Memory B cell (primary cell): ENCODE measurements at regions not wholly inside any gene's neighbourhood (a gene's known extent, or its start where the extent isn't known, plus 50 kb on each side); places are given as distances from the start of the nearest gene placed in this dataset.

ENCODE experiments used
- ATAC-seq: fragments of 150-1000 bp; cut with Tn5 transposase; 2 replicates; pipeline ENCODE4 v1.10.0; 2021; ENCODE audit warnings: low read depth, mild to moderate bottlenecking, moderate library complexity
- DNase-seq, 2 donors: peaks; one replicate each; pipeline ENCODE4 v3.0.0; 2022; ENCODE audit warnings: low spot score in 2 of 2
- H3K27ac Mint-ChIP-seq: one replicate; pipeline ENCODE4 v1.8.0; 2022; ENCODE audit warnings: mild to moderate bottlenecking, moderate library complexity, mixed read lengths
- H3K27me3 Mint-ChIP-seq: one replicate; pipeline ENCODE4 v1.8.0; 2022; ENCODE audit warnings: mixed read lengths
- H3K36me3 Mint-ChIP-seq: one replicate; pipeline ENCODE4 v1.8.0; 2022; ENCODE audit warnings: mild to moderate bottlenecking, mixed read lengths
- H3K4me1 Mint-ChIP-seq: one replicate; pipeline ENCODE4 v1.8.0; 2022; ENCODE audit warnings: mixed read lengths
- H3K4me3 Mint-ChIP-seq: one replicate; pipeline ENCODE4 v1.8.0; 2022; ENCODE audit warnings: mild to moderate bottlenecking, moderate library complexity, mixed read lengths
- H3K9me3 Mint-ChIP-seq: one replicate; pipeline ENCODE4 v1.8.0; 2022; ENCODE audit warnings: mixed read lengths

GRCh38 chr2:239489481-239489880 is 88.7 kb upstream of the HDAC4 start:
- no peaks in the 10 kb centered on the region for H3K36me3 Mint-ChIP-seq
- no peak overlapping the region for H3K4me3 Mint-ChIP-seq
- H3K27ac Mint-ChIP-seq, result no peak overlapping the region
- ATAC-seq (no peak), DNase-seq (no peak)
- peaks cover 13% of the 10 kb centered on the region for H3K27me3 Mint-ChIP-seq
- no peaks in the 10 kb centered on the region for H3K4me1 Mint-ChIP-seq
- no peaks in the 10 kb centered on the region for H3K9me3 Mint-ChIP-seq

DNA sequence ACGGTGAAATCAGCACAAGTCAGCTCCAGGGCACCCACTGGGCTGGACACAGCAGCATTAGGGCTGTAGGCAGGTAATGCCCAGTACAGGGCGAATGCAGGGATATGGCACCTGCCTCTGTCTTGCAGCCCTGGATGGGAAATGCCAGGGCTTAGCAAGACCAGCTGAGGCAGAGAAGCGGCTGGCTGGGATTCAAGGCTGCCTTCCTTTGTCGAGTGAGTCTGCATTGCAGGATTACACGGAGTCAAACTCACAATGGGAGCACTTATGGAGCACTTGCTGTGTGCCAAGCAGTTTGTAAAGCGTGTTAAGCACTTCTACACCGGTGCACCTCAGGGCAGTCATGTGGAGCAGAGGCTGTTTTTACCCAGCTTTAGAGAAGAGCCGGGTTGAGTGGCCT is 87.3 kb upstream of the HDAC4 start:
- no peak for ATAC-seq
- no peaks in the 10 kb centered on the region for H3K36me3 Mint-ChIP-seq
- H3K4me3 Mint-ChIP-seq, result no peak overlapping the region
- no peaks in the 10 kb centered on the region for H3K4me1 Mint-ChIP-seq
- no peak for DNase-seq
- H3K27me3 Mint-ChIP-seq, result peaks cover 13% of the 10 kb centered on the region
- H3K27ac Mint-ChIP-seq, result no peak overlapping the region
- H3K9me3 Mint-ChIP-seq, result no peaks in the 10 kb centered on the region

GRCh38 chr2:239487272-239487671 is 86.5 kb upstream of the HDAC4 start:
- Mint-ChIP-seq H3K36me3 (no peaks in the 10 kb centered on the region), H3K27me3 (peaks cover 15% of the 10 kb centered on the region), H3K4me1 (no peaks in the 10 kb centered on the region), H3K9me3 (no peaks in the 10 kb centered on the region), H3K4me3 (no peak overlapping the region), H3K27ac (no peak overlapping the region)
- ATAC-seq, result no peak
- no peak for DNase-seq

DNA sequence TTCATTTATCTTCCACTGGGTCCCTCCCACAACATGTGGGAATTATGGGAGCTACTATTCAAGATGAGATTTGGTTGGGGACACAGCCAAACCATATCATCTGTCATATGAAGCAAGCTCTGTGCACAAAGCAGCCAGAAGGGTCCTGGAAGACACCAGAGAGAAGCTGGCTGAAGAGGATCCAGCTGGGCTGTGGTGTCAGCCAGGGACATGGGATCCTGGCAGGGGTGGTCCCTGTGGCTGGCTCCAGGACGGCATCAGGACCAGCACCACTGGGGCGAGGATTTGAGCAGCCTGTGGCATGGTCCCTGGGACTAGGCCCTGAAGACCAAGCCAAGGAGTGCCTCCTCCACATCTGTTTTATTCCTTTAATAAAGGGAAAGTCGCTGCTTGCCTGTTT is 84.8 kb upstream of the HDAC4 start:
- Mint-ChIP-seq H3K27ac (no peak overlapping the region), H3K36me3 (no peaks in the 10 kb centered on the region), H3K27me3 (peaks cover 17% of the 10 kb centered on the region), H3K4me1 (no peaks in the 10 kb centered on the region), H3K9me3 (no peaks in the 10 kb centered on the region), H3K4me3 (no peak overlapping the region)
- no peak for DNase-seq
- ATAC-seq, result no peak

- ATAC-seq (no peak), DNase-seq (no peak)
- Mint-ChIP-seq H3K36me3 (no peaks in the 10 kb centered on the region), H3K27me3 (peaks cover 13% of the 10 kb centered on the region), H3K4me3 (no peak overlapping the region), H3K27ac (no peak overlapping the region), H3K9me3 (no peaks in the 10 kb centered on the region), H3K4me1 (no peaks in the 10 kb centered on the region)
Measured at GRCh38 chr2:239484571-239485355, 83.9 kb upstream of the HDAC4 start.

DNA sequence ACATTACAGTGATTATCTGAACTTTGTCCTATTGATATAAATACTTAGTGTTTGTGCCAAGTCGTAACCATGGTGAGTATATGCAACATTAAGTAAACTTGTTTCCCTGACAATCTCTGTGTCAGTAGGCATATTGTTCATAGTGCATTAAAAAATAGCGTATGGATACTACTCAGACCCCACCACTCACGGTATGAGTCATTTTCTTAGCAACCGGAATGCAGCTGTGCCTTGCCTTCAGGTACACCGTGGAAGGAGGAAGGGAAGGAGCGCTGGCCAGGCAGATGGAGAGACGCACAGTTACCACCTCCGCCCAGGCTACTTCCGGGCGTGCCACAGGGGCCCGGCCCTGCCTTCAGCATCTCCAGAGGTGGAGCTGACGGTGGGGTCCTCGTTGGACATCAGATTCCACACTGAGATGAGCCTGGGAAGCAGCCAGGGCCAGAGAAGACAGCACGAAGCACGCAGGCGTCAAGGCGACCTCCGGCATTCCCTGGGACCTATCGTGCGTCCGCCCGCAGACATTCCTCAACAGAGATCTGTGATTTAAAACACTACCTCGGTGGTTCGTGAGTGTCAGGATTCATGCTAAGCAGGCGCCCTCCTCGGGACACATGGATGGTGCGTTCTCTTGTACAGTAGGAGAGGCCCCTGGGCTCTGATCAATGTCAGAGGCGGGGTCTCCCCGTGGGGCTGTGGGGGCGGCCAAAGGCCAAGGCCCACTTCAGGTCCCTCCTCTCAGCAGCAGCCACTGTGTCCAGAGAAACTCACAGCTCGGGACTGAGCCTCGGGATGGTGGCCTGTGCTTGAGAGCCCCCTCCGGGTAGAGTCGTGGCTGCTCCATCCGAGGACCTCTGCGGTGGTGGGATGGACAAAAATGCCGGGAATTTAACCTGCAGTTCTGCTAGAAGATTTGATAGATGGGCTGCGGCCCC is 82.2 kb upstream of the HDAC4 start:
- no peak overlapping the region for H3K4me3 Mint-ChIP-seq
- H3K4me1 Mint-ChIP-seq, result no peaks in the 10 kb centered on the region
- no peaks in the 10 kb centered on the region for H3K36me3 Mint-ChIP-seq
- peaks cover 13% of the 10 kb centered on the region for H3K27me3 Mint-ChIP-seq
- no peaks in the 10 kb centered on the region for H3K9me3 Mint-ChIP-seq
- H3K27ac Mint-ChIP-seq, result no peak overlapping the region
- DNase-seq, result no peak
- no peak for ATAC-seq

- no peak for ATAC-seq
- no peaks in the 10 kb centered on the region for H3K36me3 Mint-ChIP-seq
Measured at GRCh38 chr2:239479471-239479870, 78.7 kb upstream of the HDAC4 start.

DNA sequence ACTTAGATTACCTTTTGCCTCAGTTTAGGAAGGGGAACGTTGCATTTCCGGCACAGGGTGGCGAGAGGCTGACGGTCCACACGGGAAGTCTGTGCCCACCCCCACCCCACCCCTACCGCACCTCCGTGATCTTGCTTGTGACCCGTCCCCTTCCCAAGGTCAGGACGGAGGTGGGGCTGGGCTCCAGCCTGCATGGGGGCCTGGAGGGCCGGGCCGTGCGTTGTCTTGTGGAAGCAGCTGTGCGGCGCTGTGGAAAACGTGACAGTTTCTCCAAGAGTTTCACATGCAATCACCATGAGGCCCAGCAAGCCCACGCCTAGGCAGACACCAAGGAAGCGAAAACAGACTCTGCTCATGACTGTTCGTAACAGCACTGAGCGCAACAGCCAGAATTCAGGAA is 76.8 kb upstream of the HDAC4 start:
- no peak for ATAC-seq
- Mint-ChIP-seq H3K4me1 (no peaks in the 10 kb centered on the region), H3K27ac (no peak overlapping the region), H3K4me3 (no peak overlapping the region), H3K9me3 (no peaks in the 10 kb centered on the region), H3K27me3 (peaks cover 11% of the 10 kb centered on the region), H3K36me3 (no peaks in the 10 kb centered on the region)
- no peak for DNase-seq

More at GRCh38 chr2:239479471-239479870, 78.7 kb upstream of the HDAC4 start:
- Mint-ChIP-seq H3K4me1 (no peaks in the 10 kb centered on the region), H3K27me3 (peaks cover 9% of the 10 kb centered on the region), H3K9me3 (no peaks in the 10 kb centered on the region), H3K27ac (no peak overlapping the region), H3K4me3 (no peak overlapping the region)
- no peak for DNase-seq

DNA sequence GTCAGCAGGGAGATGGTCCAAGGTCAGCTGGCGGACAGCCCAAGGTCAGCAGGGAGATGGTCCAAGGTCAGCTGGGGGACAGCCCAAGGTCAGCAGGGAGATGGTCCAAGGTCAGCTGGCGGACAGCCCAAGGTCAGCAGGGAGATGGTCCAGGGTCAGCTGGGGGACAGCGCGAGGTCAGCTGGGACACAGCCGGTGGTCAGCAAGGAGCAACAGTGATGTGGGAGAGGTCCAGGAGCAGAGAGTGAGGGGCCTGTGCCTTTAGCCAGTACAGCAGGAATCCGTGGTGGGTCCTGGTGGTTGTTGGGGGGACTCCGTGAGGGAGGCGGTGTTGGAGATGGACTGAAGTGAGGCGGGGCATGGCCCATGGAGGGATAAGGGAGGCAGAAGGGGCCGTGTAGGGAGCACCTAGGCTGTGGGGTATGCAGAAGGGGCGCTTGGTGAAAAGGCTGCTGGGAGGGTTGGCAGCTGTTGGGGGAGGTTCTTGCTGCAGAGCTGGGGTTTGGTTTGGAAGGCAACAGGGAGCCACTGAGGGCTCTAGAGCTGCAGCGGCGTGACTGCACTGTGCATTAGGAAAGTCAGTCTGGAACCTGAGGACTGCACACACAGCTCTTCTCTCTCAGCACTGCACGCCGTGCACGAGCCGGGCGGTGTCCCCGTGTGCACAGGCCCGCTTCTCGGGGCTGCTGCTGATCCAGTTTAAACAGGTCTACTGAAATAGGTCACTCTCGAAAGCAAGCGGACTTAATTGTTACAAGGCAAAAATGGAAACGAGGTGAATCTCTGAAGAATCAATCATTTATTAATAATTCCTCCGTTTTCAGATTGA is 76.2 kb upstream of the HDAC4 start:
- Mint-ChIP-seq H3K4me1 (no peaks in the 10 kb centered on the region), H3K4me3 (no peak overlapping the region), H3K36me3 (no peaks in the 10 kb centered on the region), H3K27ac (no peak overlapping the region), H3K9me3 (no peaks in the 10 kb centered on the region), H3K27me3 (peaks cover 11% of the 10 kb centered on the region)
- DNase-seq, result no peak
- ATAC-seq, result no peak

- Mint-ChIP-seq H3K4me1 (no peaks in the 10 kb centered on the region), H3K27ac (no peak overlapping the region), H3K9me3 (no peaks in the 10 kb centered on the region), H3K36me3 (no peaks in the 10 kb centered on the region), H3K27me3 (peaks cover 8% of the 10 kb centered on the region), H3K4me3 (no peak overlapping the region)
- DNase-seq, result no peak
- no peak for ATAC-seq
Measured at GRCh38 chr2:239476029-239476756, 75.4 kb upstream of the HDAC4 start.

DNA sequence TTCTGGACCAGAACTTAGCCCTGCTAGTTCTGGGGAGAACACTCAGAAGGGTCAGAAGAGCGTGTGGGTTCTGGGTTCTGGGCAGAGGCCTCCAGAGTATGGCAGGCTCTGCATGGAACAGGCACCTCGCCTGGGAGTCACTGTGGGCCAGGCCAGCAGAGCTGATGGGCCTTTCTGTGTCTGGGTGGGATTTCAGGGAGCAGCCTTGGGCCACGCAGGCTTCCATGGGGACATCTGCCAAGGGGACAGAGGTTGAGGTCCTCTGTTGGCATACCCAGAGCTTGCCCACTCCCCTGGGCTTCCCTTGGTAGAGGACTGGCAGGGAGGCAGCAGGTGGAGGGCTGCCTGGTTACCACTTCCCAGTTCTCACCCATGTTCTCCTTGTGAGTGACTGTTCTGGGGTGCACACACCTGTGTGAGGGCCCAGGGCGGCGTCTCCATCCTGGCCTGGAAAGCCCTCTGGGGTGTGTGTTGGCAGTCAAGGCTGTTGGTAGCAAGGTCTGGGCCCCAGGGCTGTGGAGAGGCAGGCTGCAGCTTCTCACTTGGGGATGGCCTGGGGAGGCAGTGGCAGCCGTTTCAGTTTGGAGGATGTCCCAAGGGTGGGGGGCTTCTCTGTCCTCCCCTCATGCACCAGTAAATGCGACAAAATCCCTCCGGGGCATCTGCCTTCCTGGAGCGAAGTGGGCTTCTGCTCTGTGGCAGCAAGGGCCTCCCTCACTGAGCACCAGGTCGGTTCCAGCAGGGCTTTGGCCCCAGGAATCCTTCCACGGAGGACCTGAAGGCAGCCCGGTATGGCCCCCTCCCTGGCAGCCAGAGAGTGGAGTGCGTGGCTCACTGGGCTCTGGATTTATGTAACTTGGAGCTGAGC is 74.6 kb upstream of the HDAC4 start:
- H3K36me3 Mint-ChIP-seq, result no peaks in the 10 kb centered on the region
- no peak for ATAC-seq

DNA sequence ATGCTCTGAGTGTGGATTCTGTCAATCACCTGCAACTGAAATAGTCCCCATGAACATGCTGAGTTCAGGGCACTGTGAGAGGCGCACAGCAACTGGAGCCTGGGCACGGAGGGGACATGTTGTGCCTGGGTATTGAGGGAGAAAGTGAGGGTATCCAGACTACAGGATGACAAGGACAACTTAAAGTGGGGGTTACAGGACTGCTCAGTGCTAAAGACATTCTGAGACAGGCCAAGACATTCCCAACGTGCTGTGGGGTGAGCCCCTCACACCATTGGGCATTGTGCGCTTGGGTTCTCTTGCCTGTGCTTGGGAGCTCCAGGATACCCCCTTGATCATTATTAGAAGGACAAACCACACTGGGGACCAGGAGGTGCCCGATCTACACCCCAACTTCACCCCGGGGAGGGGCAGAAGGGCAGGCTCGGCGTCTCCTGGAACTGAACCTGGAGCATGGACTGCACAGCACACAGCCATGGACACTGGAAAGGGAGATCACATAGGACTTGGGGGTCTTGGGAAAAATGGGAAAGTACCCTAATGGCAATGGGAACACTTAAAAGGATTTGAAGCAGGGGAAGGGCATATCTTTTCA is 72.5 kb upstream of the HDAC4 start:
- ATAC-seq, result no peak
- Mint-ChIP-seq H3K27me3 (peaks cover 6% of the 10 kb centered on the region), H3K36me3 (no peaks in the 10 kb centered on the region), H3K4me3 (no peak overlapping the region), H3K4me1 (no peaks in the 10 kb centered on the region), H3K27ac (no peak overlapping the region), H3K9me3 (no peaks in the 10 kb centered on the region)
- no peak for DNase-seq

More for the DNA sequence above, 74.6 kb upstream of the HDAC4 start:
- H3K27me3 Mint-ChIP-seq, result peaks cover 6% of the 10 kb centered on the region
- H3K9me3 Mint-ChIP-seq, result no peaks in the 10 kb centered on the region
- H3K27ac Mint-ChIP-seq, result no peak overlapping the region
- no peak overlapping the region for H3K4me3 Mint-ChIP-seq
- DNase-seq, result no peak
- no peaks in the 10 kb centered on the region for H3K4me1 Mint-ChIP-seq
